Endodermal cell (in vitro differentiated cells): ENCODE measurements at regions not wholly inside any gene's neighbourhood (a gene's known extent, or its start where the extent isn't known, plus 50 kb on each side); places are given as distances from the start of the nearest gene placed in this dataset.
A peak's percentile ranks its signal among the peaks of the same experiment; 100 is the strongest.

Source experiments
- DNase-seq: peaks from one replicate; pipeline ENCODE4 v3.0.0-alpha.2; 2017
- H3K27ac ChIP-seq: 2 replicates; pipeline ENCODE4 v1.5.1; 2013; ENCODE audit warnings: mild to moderate bottlenecking, low read depth, low read length, moderate library complexity
- H3K27me3 ChIP-seq: 2 replicates; pipeline ENCODE4 v1.6.1; 2013; ENCODE audit warnings: mild to moderate bottlenecking, low read length, moderate library complexity; ENCODE audit not compliant: insufficient read depth, control insufficient read depth, poor library complexity, severe bottlenecking
- H3K36me3 ChIP-seq: 2 replicates; pipeline ENCODE4 v1.7.0; 2013; ENCODE audit warnings: mild to moderate bottlenecking, low read length, moderate library complexity; ENCODE audit not compliant: control insufficient read depth, insufficient read depth
- H3K4me1 ChIP-seq: one replicate; pipeline ENCODE4 v1.7.0; 2013; ENCODE audit warnings: low read length; ENCODE audit not compliant: control insufficient read depth, insufficient read depth
- H3K4me3 ChIP-seq: 2 replicates; pipeline ENCODE4 v1.5.1; 2013; ENCODE audit warnings: mild to moderate bottlenecking, low read length, moderate library complexity
- H3K9ac ChIP-seq: 2 replicates; pipeline ENCODE4 v1.6.1; 2013; ENCODE audit warnings: mild to moderate bottlenecking, low read length, moderate library complexity; ENCODE audit not compliant: poor library complexity, severe bottlenecking; ENCODE audit errors: extremely low read depth
- H3K9me3 ChIP-seq: 2 replicates; pipeline ENCODE4 v1.6.1; 2013; ENCODE audit warnings: mild to moderate bottlenecking, low read length, moderate library complexity; ENCODE audit not compliant: control insufficient read depth
- H3K27ac Mint-ChIP-seq: 2 replicates; pipeline ENCODE4 v1.8.0; 2020; ENCODE audit warnings: mixed read lengths
- H3K27me3 Mint-ChIP-seq: 2 replicates; pipeline ENCODE4 v1.8.0; 2021; ENCODE audit warnings: mild to moderate bottlenecking, mixed read lengths; ENCODE audit not compliant: insufficient read depth
- H3K36me3 Mint-ChIP-seq: 2 replicates; pipeline ENCODE4 v1.8.0; 2020; ENCODE audit warnings: low read depth, mixed read lengths
- H3K4me1 Mint-ChIP-seq: 2 replicates; pipeline ENCODE4 v1.8.0; 2020; ENCODE audit warnings: mixed read lengths
- H3K4me3 Mint-ChIP-seq: 2 replicates; pipeline ENCODE4 v1.8.0; 2020; ENCODE audit warnings: mild to moderate bottlenecking, moderate library complexity, mixed read lengths
- H3K9me3 Mint-ChIP-seq: 2 replicates; pipeline ENCODE4 v1.8.0; 2020; ENCODE audit warnings: mild to moderate bottlenecking, mixed read lengths
- WGBS, 2 experiments: methylation state at CpG; one replicate each; pipeline versions ENCODE4 v1.1.5 to v1.1.7; 2013; ENCODE audit warnings: missing lambda C conversion rate in 2 of 2, mixed read lengths in 1 of 2; ENCODE audit not compliant: insufficient coverage in 1 of 2, insufficient read length in 1 of 2; 5-methylcytosine and 5-hydroxymethylcytosine counted together
- TF ChIP-seq, protein P1 (sequence below): fragments of 200-600 bp; sonication (generic); conservative IDR thresholded peaks from 2 replicates; pipeline ENCODE4 v1.5.0; 2021; ENCODE audit warnings: antibody characterized with exemption, mild to moderate bottlenecking

GRCh38 chr15:77826006-77826695 lies 193.4 kb upstream of the LINGO1 start:
- WGBS, 2 experiments: 72 to 80% methylated on average over 8 to 11 of the region's 11 CpGs
- Mint-ChIP-seq H3K27me3 (peaks cover 21% of the 10 kb centered on the region), H3K36me3 (no peaks in the 10 kb centered on the region), H3K27ac (no peak overlapping the region), H3K4me3 (no peak overlapping the region), H3K4me1 (no peaks in the 10 kb centered on the region), H3K9me3 (no peaks in the 10 kb centered on the region)
- peak; percentile 54 for DNase-seq
- no peaks in the 10 kb centered on the region for H3K9me3 ChIP-seq
- no peak overlapping the region for H3K4me3 ChIP-seq
- no peaks in the 10 kb centered on the region for H3K36me3 ChIP-seq
- H3K4me1 ChIP-seq: no peaks in the 10 kb centered on the region
- H3K27me3 ChIP-seq: peaks cover 20% of the 10 kb centered on the region
- TF ChIP-seq, protein P1, sequence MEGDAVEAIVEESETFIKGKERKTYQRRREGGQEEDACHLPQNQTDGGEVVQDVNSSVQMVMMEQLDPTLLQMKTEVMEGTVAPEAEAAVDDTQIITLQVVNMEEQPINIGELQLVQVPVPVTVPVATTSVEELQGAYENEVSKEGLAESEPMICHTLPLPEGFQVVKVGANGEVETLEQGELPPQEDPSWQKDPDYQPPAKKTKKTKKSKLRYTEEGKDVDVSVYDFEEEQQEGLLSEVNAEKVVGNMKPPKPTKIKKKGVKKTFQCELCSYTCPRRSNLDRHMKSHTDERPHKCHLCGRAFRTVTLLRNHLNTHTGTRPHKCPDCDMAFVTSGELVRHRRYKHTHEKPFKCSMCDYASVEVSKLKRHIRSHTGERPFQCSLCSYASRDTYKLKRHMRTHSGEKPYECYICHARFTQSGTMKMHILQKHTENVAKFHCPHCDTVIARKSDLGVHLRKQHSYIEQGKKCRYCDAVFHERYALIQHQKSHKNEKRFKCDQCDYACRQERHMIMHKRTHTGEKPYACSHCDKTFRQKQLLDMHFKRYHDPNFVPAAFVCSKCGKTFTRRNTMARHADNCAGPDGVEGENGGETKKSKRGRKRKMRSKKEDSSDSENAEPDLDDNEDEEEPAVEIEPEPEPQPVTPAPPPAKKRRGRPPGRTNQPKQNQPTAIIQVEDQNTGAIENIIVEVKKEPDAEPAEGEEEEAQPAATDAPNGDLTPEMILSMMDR: no peak
- no peak overlapping the region for H3K9ac ChIP-seq
- no peak overlapping the region for H3K27ac ChIP-seq

DNA sequence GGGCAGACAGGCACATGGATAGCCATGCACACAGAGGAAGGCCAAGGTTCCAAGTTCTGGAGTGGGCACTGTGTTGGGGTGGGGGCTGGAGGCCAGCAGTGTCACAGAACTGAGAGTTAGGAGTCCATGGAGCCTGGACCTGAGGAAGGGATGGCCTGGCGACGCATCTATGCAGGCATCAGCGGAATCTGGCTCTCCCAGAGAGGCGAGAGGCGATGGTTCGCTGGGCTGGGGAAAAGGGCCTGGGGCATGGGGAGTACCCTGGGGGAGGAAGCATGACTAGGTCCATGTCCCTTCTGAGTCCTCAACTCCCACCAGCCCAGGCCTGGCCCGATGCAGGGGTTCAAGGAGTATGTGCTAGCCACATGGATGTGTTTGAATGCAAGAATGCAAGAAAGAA lies 192.8 kb upstream of the LINGO1 start:
- Mint-ChIP-seq H3K27ac (no peak overlapping the region), H3K4me1 (no peaks in the 10 kb centered on the region), H3K4me3 (no peak overlapping the region), H3K9me3 (no peaks in the 10 kb centered on the region), H3K36me3 (no peaks in the 10 kb centered on the region), H3K27me3 (peaks cover 27% of the 10 kb centered on the region)
- H3K4me1 ChIP-seq: no peaks in the 10 kb centered on the region
- no peak overlapping the region for H3K4me3 ChIP-seq
- no peak overlapping the region for H3K9ac ChIP-seq
- DNase-seq: peak; percentile 48
- H3K27me3 ChIP-seq: peaks cover 26% of the 10 kb centered on the region
- 90 to 94% methylated on average over 3 to 7 of the region's 7 CpGs for WGBS, 2 experiments
- H3K9me3 ChIP-seq: no peaks in the 10 kb centered on the region
- no peaks in the 10 kb centered on the region for H3K36me3 ChIP-seq
- no peak overlapping the region for H3K27ac ChIP-seq
- TF ChIP-seq, protein P1: no peak

GRCh38 chr15:77825252-77825542 lies 192.5 kb upstream of the LINGO1 start:
- 80 to 88% methylated on average over 1 to 3 of the region's 3 CpGs for WGBS, 2 experiments
- no peak overlapping the region for H3K27ac Mint-ChIP-seq
- Histone ChIP-seq H3K9me3 (no peaks in the 10 kb centered on the region), H3K4me1 (no peaks in the 10 kb centered on the region), H3K4me3 (no peak overlapping the region), H3K36me3 (no peaks in the 10 kb centered on the region), H3K27me3 (peaks cover 30% of the 10 kb centered on the region), H3K9ac (no peak overlapping the region), H3K27ac (no peak overlapping the region)
- H3K27me3 Mint-ChIP-seq: peaks cover 31% of the 10 kb centered on the region
- H3K36me3 Mint-ChIP-seq: no peaks in the 10 kb centered on the region
- DNase-seq: peak; percentile 30
- H3K9me3 Mint-ChIP-seq: no peaks in the 10 kb centered on the region
- TF ChIP-seq, protein P1: no peak
- H3K4me3 Mint-ChIP-seq: no peak overlapping the region
- no peaks in the 10 kb centered on the region for H3K4me1 Mint-ChIP-seq
